HG03520 (cell line): ENCODE measurements at regions not wholly inside any gene's neighbourhood (a gene's known extent, or its start where the extent isn't known, plus 50 kb on each side); places are given as distances from the start of the nearest gene placed in this dataset.
"Not testable (repeated sequence)": the region's sequence is repeated elsewhere in the genome, so short reads cannot be mapped to it uniquely, and the experiment has no call there.

Experiments
- ATAC-seq: cut with Tn5 transposase; IDR thresholded peaks from one replicate; pipeline ENCODE4 v1.9.1; 2021; ENCODE audit warnings: mild to moderate bottlenecking, moderate library complexity; ENCODE audit not compliant: unreplicated experiment

GRCh38 chr3:157921811-157922210, 184.4 kb downstream of the SHOX2 start:
- no peak for ATAC-seq

GRCh38 chr3:157920822-157921700, 185.2 kb downstream of the SHOX2 start:
- ATAC-seq: no peak

- no peak for ATAC-seq
Observed at GRCh38 chr3:157919319-157919887, 186.8 kb downstream of the SHOX2 start.

GRCh38 chr3:157918402-157918801, 187.8 kb downstream of the SHOX2 start:
- no peak for ATAC-seq

- no peak for ATAC-seq
Observed at GRCh38 chr3:157916672-157917071, 189.5 kb downstream of the SHOX2 start.

- ATAC-seq: no peak
Observed at GRCh38 chr3:157914882-157915281, 191.3 kb downstream of the SHOX2 start.

GRCh38 chr3:157913741-157914150, 192.5 kb downstream of the SHOX2 start:
- no peak for ATAC-seq

- no peak for ATAC-seq
Observed at GRCh38 chr3:157912514-157913451, 193.4 kb downstream of the SHOX2 start.

GRCh38 chr3:157906627-157907026, 199.6 kb downstream of the SHOX2 start:
- ATAC-seq: no peak

GRCh38 chr3:157905885-157906284, 200.3 kb downstream of the SHOX2 start:
- ATAC-seq: no peak

- ATAC-seq: not testable (repeated sequence)
Observed at GRCh38 chr3:157902680-157903079, 203.5 kb downstream of the SHOX2 start.

- no peak for ATAC-seq
Observed at GRCh38 chr3:157888040-157888439, 218.2 kb downstream of the SHOX2 start.

- no peak for ATAC-seq
Observed at GRCh38 chr3:157876556-157876955, 229.7 kb downstream of the SHOX2 start.

GRCh38 chr3:157872902-157873301, 233.3 kb downstream of the SHOX2 start:
- ATAC-seq: no peak

- no peak for ATAC-seq
Observed at GRCh38 chr3:157871838-157872460, 234.3 kb downstream of the SHOX2 start.

GRCh38 chr3:157871248-157871647, 235.0 kb downstream of the SHOX2 start:
- ATAC-seq: no peak

- ATAC-seq: no peak
Observed at GRCh38 chr3:157868946-157869345, 237.3 kb downstream of the SHOX2 start.

GRCh38 chr3:157868196-157868595, 238.0 kb downstream of the SHOX2 start:
- no peak for ATAC-seq

- ATAC-seq: peak; percentile 92
Observed at GRCh38 chr3:157865352-157866000, 240.7 kb downstream of the SHOX2 start.

- no peak for ATAC-seq
Observed at GRCh38 chr3:157861076-157861765, 245.0 kb downstream of the SHOX2 start.
